ENCODE measurements at regions not wholly inside any gene's neighbourhood (a gene's known extent, or its start where the extent isn't known, plus 50 kb on each side); places are given as distances from the start of the nearest gene placed in this dataset.

- Mint-ChIP-seq H3K36me3 (peaks cover 23% of the 10 kb centered on the region), H3K27me3 (ENCODE audit: low read depth) (no peaks in the 10 kb centered on the region), H3K4me1 (peaks cover 11% of the 10 kb centered on the region), H3K9me3 (peaks cover 24% of the 10 kb centered on the region), H3K4me3 (no peak overlapping the region), H3K27ac (no peak overlapping the region)
- ATAC-seq (no peak), DNase-seq (ENCODE audit: low spot score) (no peak)
- POLR2A ChIA-PET = no interaction called here
- no peak for TF ChIP-seq E2F4 (CRISPR knock-in tag; IDR thresholded peaks at IDR 0.05; ENCODE audit: borderline replicate concordance, low read depth)
- TF ChIP-seq NR1H2 (CRISPR knock-in tag; IDR thresholded peaks at IDR 0.05) = no peak
- TF ChIP-seq RORB (CRISPR knock-in tag; IDR thresholded peaks at IDR 0.05) = no peak
- TF ChIP-seq IRF2 (CRISPR knock-in tag; IDR thresholded peaks at IDR 0.05; ENCODE audit: borderline replicate concordance, low read depth) = no peak
- TF ChIP-seq AR (CRISPR knock-in tag; IDR thresholded peaks at IDR 0.05) = no peak
- no peak for TF ChIP-seq CREB1 (CRISPR knock-in tag; IDR thresholded peaks at IDR 0.05)
- TF ChIP-seq ZNF232 (CRISPR knock-in tag; IDR thresholded peaks at IDR 0.05) = no peak
- TF ChIP-seq TP53 (CRISPR knock-in tag; IDR thresholded peaks at IDR 0.05) = no peak
- TF ChIP-seq SOX15 (CRISPR knock-in tag; IDR thresholded peaks at IDR 0.05) = no peak
- no peak for TF ChIP-seq ZNF423 (CRISPR knock-in tag; IDR thresholded peaks at IDR 0.05)
- TF ChIP-seq JAZF1 (CRISPR knock-in tag; IDR thresholded peaks at IDR 0.05) = no peak
- no peak for TF ChIP-seq SMAD3 (CRISPR knock-in tag; IDR thresholded peaks at IDR 0.05; ENCODE audit: borderline replicate concordance)
- no peak for TF ChIP-seq RELA (CRISPR knock-in tag; IDR thresholded peaks at IDR 0.05; ENCODE audit: borderline replicate concordance)
- TF ChIP-seq GABPB1 (CRISPR knock-in tag; IDR thresholded peaks at IDR 0.05) = no peak
- no peak for TF ChIP-seq CTCF (IDR thresholded peaks at IDR 0.05)
- TF ChIP-seq MLX (CRISPR knock-in tag; IDR thresholded peaks at IDR 0.05) = no peak
- TF ChIP-seq ZNF138 (CRISPR knock-in tag; conservative IDR thresholded peaks at IDR 0.05) = no peak
- no peak for TF ChIP-seq NR3C1 (CRISPR knock-in tag; conservative IDR thresholded peaks at IDR 0.05; ENCODE audit: low read depth)
- TF ChIP-seq TCF7 (CRISPR knock-in tag; IDR thresholded peaks at IDR 0.05; ENCODE audit: low read depth) = no peak
- TF ChIP-seq IRF1 (CRISPR knock-in tag; IDR thresholded peaks at IDR 0.05) = no peak
- CTCF ChIA-PET = no interaction called here
These were observed 482.7 kb upstream of the NECTIN3 start for GRCh38 chr3:110588906-110589305.

GRCh38 chr3:110589341-110589740 lies 482.3 kb upstream of the NECTIN3 start:
- no peak for DNase-seq (ENCODE audit: low spot score)
- Mint-ChIP-seq H3K9me3 (peaks cover 28% of the 10 kb centered on the region), H3K36me3 (peaks cover 28% of the 10 kb centered on the region), H3K27ac (no peak overlapping the region), H3K4me1 (peaks cover 7% of the 10 kb centered on the region; the same call in 1 of the 2 replicates), H3K4me3 (no peak overlapping the region), H3K27me3 (ENCODE audit: low read depth) (no peaks in the 10 kb centered on the region)
- no peak for TF ChIP-seq SOX15 (CRISPR knock-in tag; IDR thresholded peaks at IDR 0.05)
- no peak for TF ChIP-seq ZNF396 (CRISPR knock-in tag; IDR thresholded peaks at IDR 0.05; ENCODE audit: borderline replicate concordance)
- no peak for TF ChIP-seq CDX4 (CRISPR knock-in tag; IDR thresholded peaks at IDR 0.05; ENCODE audit: borderline replicate concordance)
- POLR2A ChIA-PET = no interaction called here
- ATAC-seq = no peak
- CTCF ChIA-PET = no interaction called here

Measured in WTC11 (cell line).